Activated T-helper 1 cell treated with Interleukin-2 at 50 U/mL for 16 hours (primary cell): ENCODE measurements at regions not wholly inside any gene's neighbourhood (a gene's known extent, or its start where the extent isn't known, plus 50 kb on each side); places are given as distances from the start of the nearest gene placed in this dataset.

Experiments used
- DNase-seq: peaks from one replicate; pipeline ENCODE4 v3.0.0-alpha.2; 2020; ENCODE audit warnings: low read depth

- no peak for DNase-seq
Observed at GRCh38 chr3:189117087-189117486, 54.7 kb upstream of the TPRG1 start.

DNA sequence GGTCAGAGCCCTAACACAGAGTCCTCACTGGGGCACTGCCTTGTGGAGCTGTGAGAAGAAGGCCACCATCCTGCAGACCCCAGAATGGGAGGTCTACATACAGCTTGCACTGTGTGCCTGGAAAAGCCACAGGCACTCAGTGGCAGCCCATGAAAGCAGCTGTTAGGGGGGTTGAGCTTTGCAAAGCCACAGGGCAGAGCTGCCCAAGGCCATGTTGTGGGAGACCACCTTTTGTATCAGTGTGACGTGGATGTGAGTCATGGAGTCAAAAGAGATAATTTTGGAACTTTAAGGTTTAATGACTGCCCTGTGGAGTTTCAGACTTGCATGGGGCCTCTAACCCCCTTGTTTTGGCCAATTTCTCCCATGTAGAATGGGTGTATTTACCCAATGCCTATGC is 52.9 kb upstream of the TPRG1 start:
- DNase-seq, result no peak

- DNase-seq, result no peak
Observed at GRCh38 chr3:189119950-189120349, 51.8 kb upstream of the TPRG1 start.

GRCh38 chr3:189121092-189121491 is 50.7 kb upstream of the TPRG1 start:
- DNase-seq, result no peak
